Keratinocyte (primary cell): ENCODE measurements at regions not wholly inside any gene's neighbourhood (a gene's known extent, or its start where the extent isn't known, plus 50 kb on each side); places are given as distances from the start of the nearest gene placed in this dataset.
"Not testable (repeated sequence)": the region's sequence is repeated elsewhere in the genome, so short reads cannot be mapped to it uniquely, and the experiment has no call there.

Source experiments
- EZH2 ChIP-seq: IDR thresholded peaks from one replicate; pipeline ENCODE4 v1.6.1; 2012; ENCODE audit warnings: inconsistent platforms, mild to moderate bottlenecking, low read length, moderate library complexity
- TF ChIP-seq, protein P1 (sequence below), 3 experiments: IDR thresholded peaks in 1 of 3; conservative IDR thresholded peaks in 1 of 3; optimal IDR thresholded peaks in 1 of 3; 2 replicates in 2 of 3; 3 replicates in 1 of 3; pipeline versions ENCODE3 to v1.5.1; 2011; ENCODE audit warnings: low read length in 3 of 3, mild to moderate bottlenecking in 3 of 3, moderate library complexity in 2 of 3, control low read depth in 1 of 3, inconsistent platforms in 1 of 3; ENCODE audit not compliant: insufficient read depth in 2 of 3; ENCODE audit errors: extremely low read depth in 1 of 3

DNA sequence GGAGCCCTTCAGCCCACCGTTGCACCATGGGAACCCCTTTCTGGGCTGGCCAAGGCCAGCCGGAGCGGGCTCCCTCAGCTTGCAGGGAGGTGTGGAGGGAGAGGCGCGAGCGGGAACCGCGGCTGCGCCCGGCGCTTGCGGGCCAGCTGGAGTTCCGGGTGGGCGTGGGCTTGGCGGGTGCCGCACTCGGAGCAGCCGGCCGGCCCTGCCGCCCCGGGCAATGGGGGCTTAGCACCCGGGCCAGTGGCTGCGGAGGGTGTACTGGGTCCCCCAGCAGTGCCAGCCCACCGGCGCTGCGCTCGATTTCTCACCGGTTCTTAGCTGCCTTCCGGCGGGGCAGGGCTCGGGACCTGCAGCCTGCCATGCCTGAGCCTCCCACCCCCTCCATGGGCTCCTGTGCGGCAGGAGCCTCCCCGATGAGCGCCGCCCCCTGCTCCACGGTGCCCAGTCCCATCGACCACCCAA, 949.8 kb downstream of the NR2F1-AS1 start:
- TF ChIP-seq, protein P1, sequence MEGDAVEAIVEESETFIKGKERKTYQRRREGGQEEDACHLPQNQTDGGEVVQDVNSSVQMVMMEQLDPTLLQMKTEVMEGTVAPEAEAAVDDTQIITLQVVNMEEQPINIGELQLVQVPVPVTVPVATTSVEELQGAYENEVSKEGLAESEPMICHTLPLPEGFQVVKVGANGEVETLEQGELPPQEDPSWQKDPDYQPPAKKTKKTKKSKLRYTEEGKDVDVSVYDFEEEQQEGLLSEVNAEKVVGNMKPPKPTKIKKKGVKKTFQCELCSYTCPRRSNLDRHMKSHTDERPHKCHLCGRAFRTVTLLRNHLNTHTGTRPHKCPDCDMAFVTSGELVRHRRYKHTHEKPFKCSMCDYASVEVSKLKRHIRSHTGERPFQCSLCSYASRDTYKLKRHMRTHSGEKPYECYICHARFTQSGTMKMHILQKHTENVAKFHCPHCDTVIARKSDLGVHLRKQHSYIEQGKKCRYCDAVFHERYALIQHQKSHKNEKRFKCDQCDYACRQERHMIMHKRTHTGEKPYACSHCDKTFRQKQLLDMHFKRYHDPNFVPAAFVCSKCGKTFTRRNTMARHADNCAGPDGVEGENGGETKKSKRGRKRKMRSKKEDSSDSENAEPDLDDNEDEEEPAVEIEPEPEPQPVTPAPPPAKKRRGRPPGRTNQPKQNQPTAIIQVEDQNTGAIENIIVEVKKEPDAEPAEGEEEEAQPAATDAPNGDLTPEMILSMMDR (optimal IDR thresholded peaks at IDR 0.05 in 1 of 3, IDR thresholded peaks at IDR 0.05 in 1 of 3, conservative IDR thresholded peaks at IDR 0.05 in 1 of 3; ENCODE audit: extremely low read depth in 1 of 3, insufficient read depth in 2 of 3, low read length in 3 of 3) = not testable (repeated sequence)
- TF ChIP-seq EZH2 = not testable (repeated sequence)
